Right ventricle myocardium superior (tissue), 1 donor: ENCODE measurements at regions not wholly inside any gene's neighbourhood (a gene's known extent, or its start where the extent isn't known, plus 50 kb on each side); places are given as distances from the start of the nearest gene placed in this dataset.
"Not testable (repeated sequence)": the region's sequence is repeated elsewhere in the genome, so short reads cannot be mapped to it uniquely, and the experiment has no call there.

Experiments used
- ATAC-seq: fragments of 200-7000 bp; cut with Tn5 transposase; one replicate; pipeline ENCODE4 v1.9.1; 2020; ENCODE audit warnings: mild to moderate bottlenecking; ENCODE audit not compliant: poor library complexity
- DNase-seq: peaks from one replicate; pipeline ENCODE4 v3.0.0-alpha.2; 2020
- intact Hi-C: fragments of 100-400 bp; cut with DNase I; formaldehyde crosslinking; loops from one replicate; pipeline ENCODE4 v1.11.2; 2022
- donor health status: DM: no; HTN: yes; CAD: no; lungs with severe emphysema.

DNA sequence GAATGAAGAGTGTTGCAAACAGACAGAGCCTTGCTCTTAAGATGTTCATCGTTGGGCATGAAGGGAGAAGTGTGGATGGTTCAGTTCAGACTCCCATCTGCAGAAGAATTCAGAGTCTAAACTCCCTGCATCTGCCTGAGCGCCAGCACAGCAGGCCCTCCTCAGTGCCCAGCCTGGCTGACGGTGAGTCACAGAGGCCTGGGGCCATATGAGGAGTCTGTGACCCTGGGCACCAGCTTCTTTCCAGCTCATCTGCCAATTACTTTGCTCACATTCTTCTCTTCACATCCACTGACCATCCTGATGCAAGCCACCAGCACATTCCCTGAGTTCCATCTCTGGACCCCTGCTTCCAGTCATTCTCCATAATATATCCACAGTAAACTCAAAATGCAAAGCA, 401.1 kb upstream of the TRPC7 start:
- ATAC-seq, result no peak
- intact Hi-C loops, result loop anchor here (5.0 kb wide), 1 partner anchor 519 kb away; no protein-coding TSS in a partner anchor

DNA sequence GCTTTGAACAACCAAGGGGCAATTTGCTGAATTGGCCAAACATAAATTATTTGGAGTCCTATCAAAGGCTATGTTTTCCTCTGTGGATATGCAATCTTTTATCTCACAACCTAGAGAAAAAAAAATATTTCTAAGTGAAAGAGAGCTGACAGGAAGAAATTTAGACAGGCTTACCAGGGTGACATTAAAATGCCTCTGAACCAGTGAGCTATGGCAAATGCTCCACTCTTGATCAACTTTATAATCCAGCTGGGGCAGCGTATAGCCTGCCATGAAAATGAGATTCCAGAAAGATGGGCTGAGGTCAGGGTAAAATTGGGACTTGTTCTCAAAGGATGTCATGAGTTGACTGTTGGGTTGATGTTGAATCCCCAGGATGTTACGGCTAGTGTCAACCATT, 399.3 kb upstream of the TRPC7 start:
- DNase-seq, result no peak
- intact Hi-C loops, result no loop called here
- ATAC-seq, result no peak

More for the DNA sequence above, 401.1 kb upstream of the TRPC7 start:
- DNase-seq, result no peak

GRCh38 chr5:136763548-136763947, 398.2 kb upstream of the TRPC7 start:
- intact Hi-C loops, result no loop called here
- ATAC-seq (no peak), DNase-seq (no peak)

DNA sequence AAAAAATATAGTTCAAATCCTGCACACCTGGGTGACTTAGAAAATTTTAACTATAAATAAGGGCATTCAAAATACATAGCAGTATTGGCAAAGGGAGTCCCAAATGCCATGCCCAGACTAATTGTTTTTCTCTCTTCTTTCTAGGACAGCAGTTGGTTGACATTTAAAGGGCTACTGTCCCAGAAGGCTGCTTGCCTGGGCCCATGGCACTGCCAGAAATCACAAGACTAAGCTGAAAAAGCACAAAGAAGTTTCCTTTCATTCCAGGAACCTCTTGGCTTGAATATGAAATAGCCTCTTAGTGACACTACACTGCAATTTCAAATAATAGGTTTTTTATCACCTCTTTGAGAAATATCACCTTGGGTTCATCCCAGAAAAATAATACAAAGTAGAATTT, 388.9 kb upstream of the TRPC7 start:
- no peak for ATAC-seq
- intact Hi-C loops, result no loop called here
- DNase-seq, result no peak

GRCh38 chr5:136750224-136750862, 385.0 kb upstream of the TRPC7 start:
- intact Hi-C loops, result no loop called here
- no peak for ATAC-seq
- no peak for DNase-seq

- ATAC-seq (no peak), DNase-seq (no peak)
- intact Hi-C loops, result no loop called here
These were observed 383.7 kb upstream of the TRPC7 start for GRCh38 chr5:136749016-136749415.

GRCh38 chr5:136743052-136743451, 377.7 kb upstream of the TRPC7 start:
- no peak for DNase-seq
- intact Hi-C loops, result no loop called here
- ATAC-seq, result no peak

DNA sequence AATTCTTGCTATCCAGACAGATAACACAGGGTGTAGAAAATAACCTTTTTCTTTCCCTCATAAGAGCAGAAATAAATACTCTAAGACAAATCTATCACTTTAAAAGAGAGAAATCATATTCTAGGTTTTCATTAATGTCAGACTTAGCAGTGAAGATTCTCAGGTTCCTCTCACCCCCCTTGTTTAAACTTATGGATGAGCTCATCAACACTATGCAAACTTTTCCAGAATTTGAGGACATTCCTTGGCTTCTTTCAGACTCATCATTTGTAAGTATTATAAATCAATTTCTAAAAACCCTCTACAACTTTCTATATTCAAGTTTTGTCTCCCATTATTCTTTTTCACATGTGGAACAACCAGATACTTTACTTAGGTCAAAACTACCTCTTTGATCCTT, 374.9 kb upstream of the TRPC7 start:
- ATAC-seq, result no peak
- no peak for DNase-seq
- intact Hi-C loops, result no loop called here

- ATAC-seq, DNase-seq, intact Hi-C loops: not testable (repeated sequence)
These were observed 373.9 kb upstream of the TRPC7 start for GRCh38 chr5:136739271-136739670.

DNA sequence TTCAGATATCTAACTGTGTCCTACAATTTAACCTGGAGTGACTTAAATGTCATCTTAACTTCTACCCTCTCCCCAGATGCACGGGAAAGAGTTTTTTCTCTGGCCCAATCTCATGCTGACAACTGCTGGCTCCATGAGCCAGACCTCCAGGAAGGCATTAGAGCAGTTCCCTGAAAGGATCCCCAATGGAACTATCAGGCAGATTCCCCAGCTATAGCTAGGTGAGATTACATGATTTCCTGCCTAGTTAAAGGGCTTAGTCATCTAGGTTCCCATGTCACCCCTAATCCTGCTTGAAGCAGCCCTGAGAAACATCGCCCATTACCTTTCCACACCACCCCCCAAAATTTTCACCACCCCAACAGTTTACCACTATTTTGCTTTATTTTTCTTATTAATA, 373.5 kb upstream of the TRPC7 start:
- intact Hi-C loops, result no loop called here
- DNase-seq (no peak), ATAC-seq (no peak)

DNA sequence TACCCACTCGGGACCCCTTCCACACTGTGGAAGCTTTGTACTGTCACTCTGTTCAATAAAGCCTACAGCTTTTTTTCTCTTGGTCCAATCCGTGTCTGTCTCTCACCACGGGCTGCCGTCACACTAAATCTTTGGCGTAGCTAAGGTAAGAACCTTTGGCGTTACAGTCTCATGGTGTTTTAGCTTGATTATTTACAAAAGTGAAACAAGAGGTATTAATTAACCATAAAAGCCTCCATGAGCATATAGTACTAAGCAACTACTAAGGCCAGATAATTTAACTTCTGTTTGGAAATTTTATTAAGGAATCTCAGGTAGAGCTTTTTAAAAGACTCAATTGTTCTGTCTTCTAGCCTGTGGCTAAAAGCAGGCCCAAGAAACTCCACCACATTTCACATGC, 370.7 kb upstream of the TRPC7 start:
- intact Hi-C loops, result no loop called here
- ATAC-seq, result no peak
- DNase-seq, result no peak

DNA sequence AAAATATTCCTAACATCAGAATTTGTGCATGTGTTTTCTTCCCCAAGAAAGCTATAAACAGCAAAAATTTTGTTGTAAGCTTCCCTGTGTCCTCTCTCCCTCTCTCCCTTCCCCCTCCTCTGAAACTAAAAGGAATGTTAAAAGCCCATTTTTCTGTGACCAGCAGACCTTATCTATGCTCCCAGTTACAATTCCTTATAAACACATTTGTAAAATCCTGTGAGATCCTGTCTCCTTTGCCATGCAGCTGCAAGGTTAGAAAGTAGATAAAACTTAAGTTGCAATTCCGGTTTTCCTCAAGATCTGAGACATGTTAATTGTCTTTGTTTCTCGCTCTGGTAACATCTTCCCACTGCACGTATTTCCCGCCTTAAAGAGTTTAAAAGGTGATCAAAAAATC, 370.3 kb upstream of the TRPC7 start:
- DNase-seq, ATAC-seq, intact Hi-C loops: not testable (repeated sequence)

DNA sequence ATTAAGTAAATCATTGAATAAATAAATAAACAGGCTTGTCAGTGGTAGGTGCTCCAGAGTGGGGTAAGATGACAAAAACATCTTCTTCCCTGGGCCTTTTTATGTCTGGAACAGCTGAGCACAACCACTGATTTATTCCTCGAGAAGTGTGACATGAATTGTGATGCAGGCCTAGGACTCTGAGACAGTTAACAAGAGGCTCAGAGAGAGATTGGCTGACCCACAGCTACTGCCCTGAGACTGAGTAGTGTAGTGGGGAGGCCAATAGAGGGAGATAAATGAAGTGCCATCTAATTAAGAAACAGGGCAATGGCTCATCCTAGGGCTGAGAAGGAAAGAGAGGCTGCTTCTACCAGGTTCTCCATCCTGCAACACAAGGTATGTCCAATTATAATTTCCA, 369.3 kb upstream of the TRPC7 start:
- no peak for ATAC-seq
- DNase-seq, result no peak
- intact Hi-C loops, result no loop called here

- ATAC-seq, result no peak
- no peak for DNase-seq
- intact Hi-C loops, result no loop called here
These were observed 367.4 kb upstream of the TRPC7 start for GRCh38 chr5:136732751-136733150.

GRCh38 chr5:136731241-136731900, 366.0 kb upstream of the TRPC7 start:
- no peak for DNase-seq
- no peak for ATAC-seq
- intact Hi-C loops, result no loop called here

DNA sequence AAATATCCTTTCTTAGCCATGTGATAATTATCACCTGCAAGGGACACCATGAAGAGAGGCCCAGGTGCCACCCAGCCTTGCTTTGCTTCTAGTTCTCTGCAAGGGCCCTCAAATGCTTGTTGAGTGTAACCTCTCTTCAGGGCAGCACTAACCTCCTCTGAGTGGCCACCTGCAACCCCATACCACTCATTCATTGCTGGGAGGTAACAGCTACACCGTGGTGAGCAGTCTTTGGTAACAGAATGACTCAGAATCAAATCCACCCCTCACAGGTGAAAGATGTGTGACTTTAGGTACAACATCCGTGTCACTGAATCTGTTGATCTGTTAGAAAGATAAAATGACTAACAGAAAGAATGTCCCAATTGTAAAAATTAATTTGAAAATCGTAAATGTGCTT, 365.1 kb upstream of the TRPC7 start:
- intact Hi-C loops, result no loop called here
- ATAC-seq, result no peak
- DNase-seq, result no peak

GRCh38 chr5:136729901-136730355, 364.6 kb upstream of the TRPC7 start:
- DNase-seq (no peak), ATAC-seq (no peak)
- intact Hi-C loops, result no loop called here

GRCh38 chr5:136726506-136726905, 361.2 kb upstream of the TRPC7 start:
- intact Hi-C loops, result no loop called here
- ATAC-seq (no peak), DNase-seq (no peak)

DNA sequence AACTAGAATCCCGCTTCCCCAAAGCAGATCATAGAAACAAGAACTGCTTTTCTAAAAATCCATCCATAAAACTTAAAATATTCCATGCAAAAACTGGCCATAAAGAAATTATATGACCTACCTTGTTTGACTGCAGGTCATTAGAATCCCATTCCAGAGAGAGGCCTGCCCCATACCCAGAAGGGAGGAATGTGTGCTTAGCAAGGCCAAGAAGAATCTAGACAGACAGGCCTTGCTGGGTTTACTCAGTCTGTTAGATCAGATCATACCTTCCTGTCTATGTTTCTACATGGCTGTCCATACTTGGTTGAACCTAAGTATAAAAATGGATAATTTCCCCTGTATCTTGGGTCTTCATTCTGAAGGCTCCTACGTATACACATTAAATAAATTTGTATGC, 358.8 kb upstream of the TRPC7 start:
- ATAC-seq (no peak), DNase-seq (no peak)
- intact Hi-C loops, result no loop called here

GRCh38 chr5:136722581-136722980, 357.2 kb upstream of the TRPC7 start:
- no peak for ATAC-seq
- intact Hi-C loops, result no loop called here

DNA sequence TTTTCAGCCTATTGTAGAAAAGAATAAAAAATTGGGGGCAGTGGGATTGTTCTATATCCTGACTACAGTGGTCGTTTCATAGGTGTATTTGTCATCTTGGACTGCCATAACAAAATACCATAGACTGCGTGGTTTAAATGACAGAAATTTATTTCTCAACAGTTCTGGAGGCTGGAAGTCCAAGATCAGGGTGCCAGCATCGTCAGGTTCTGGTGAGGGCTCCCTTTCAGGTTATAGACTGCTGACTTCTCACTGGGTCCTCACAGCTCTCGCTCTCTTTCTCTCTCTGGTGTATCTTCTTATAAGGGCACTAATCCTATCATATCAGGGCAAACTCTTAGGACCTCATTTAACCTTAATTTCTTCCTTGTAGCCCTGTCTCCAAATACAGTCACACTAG, 356.7 kb upstream of the TRPC7 start:
- intact Hi-C loops, result no loop called here
- no peak for ATAC-seq
- no peak for DNase-seq

More at GRCh38 chr5:136722581-136722980, 357.2 kb upstream of the TRPC7 start:
- no peak for DNase-seq
